Activated CD8-positive, alpha-beta T cell treated with anti-CD3 and anti-CD28 coated beads for 36 hours (primary cell): ENCODE measurements at regions not wholly inside any gene's neighbourhood (a gene's known extent, or its start where the extent isn't known, plus 50 kb on each side); places are given as distances from the start of the nearest gene placed in this dataset.

ENCODE experiments used
- ATAC-seq: fragments of 200-7000 bp; cut with Tn5 transposase; one replicate; pipeline ENCODE4 v1.10.0; 2021; ENCODE audit warnings: mild to moderate bottlenecking, moderate library complexity
- CTCF ChIA-PET: fragments of 350-600 bp; sonication (Branson Sonifier 250); formaldehyde crosslinking; loops from one replicate; lab custom pipeline; 2021; ENCODE audit warnings: antibody characterized with exemption; lab: Charles Lee
- POLR2A ChIA-PET: fragments of 350-600 bp; sonication (Branson Sonifier 250); formaldehyde crosslinking; loops from one replicate; lab custom pipeline; 2021; ENCODE audit warnings: antibody characterized with exemption; lab: Charles Lee
- DNase-seq: peaks from one replicate; pipeline ENCODE4 v3.0.0-alpha.2; 2020
- H3K27ac Mint-ChIP-seq: one replicate; pipeline ENCODE4 v1.8.0; 2021; ENCODE audit warnings: mild to moderate bottlenecking, mixed read lengths
- H3K27me3 Mint-ChIP-seq: one replicate; pipeline ENCODE4 v1.8.0; 2021; ENCODE audit warnings: mixed read lengths
- H3K36me3 Mint-ChIP-seq: one replicate; pipeline ENCODE4 v1.8.0; 2021; ENCODE audit warnings: low read depth, mixed read lengths
- H3K4me1 Mint-ChIP-seq: one replicate; pipeline ENCODE4 v1.8.0; 2021; ENCODE audit warnings: low read depth, mixed read lengths
- H3K4me3 Mint-ChIP-seq: one replicate; pipeline ENCODE4 v1.8.0; 2021; ENCODE audit warnings: mild to moderate bottlenecking, moderate library complexity, mixed read lengths
- H3K9me3 Mint-ChIP-seq: one replicate; pipeline ENCODE4 v1.8.0; 2021; ENCODE audit warnings: mixed read lengths
- CTCF ChIP-seq: fragments of 200-600 bp; IDR thresholded peaks from one replicate; pipeline ENCODE4 v1.8.0; 2022; ENCODE audit warnings: antibody characterized with exemption, mild to moderate bottlenecking
- intact Hi-C: fragments of 100-400 bp; cut with micrococcal nuclease; formaldehyde crosslinking; loops from one replicate; pipeline ENCODE4 v1.10.0; 2022

- no peak for TF ChIP-seq CTCF
- DNase-seq (no peak), ATAC-seq (no peak)
- H3K4me3 Mint-ChIP-seq, result no peak overlapping the region
- CTCF ChIA-PET, result no interaction called here
- H3K4me1 Mint-ChIP-seq, result no peaks in the 10 kb centered on the region
- H3K9me3 Mint-ChIP-seq, result no peaks in the 10 kb centered on the region
- H3K36me3 Mint-ChIP-seq, result no peaks in the 10 kb centered on the region
- H3K27me3 Mint-ChIP-seq, result no peaks in the 10 kb centered on the region
- no peak overlapping the region for H3K27ac Mint-ChIP-seq
- POLR2A ChIA-PET, result no interaction called here
- intact Hi-C loops, result no loop called here
Observed at GRCh38 chr11:116052603-116053547, 548.7 kb upstream of the CADM1 start.

GRCh38 chr11:116051494-116051893 is 547.3 kb upstream of the CADM1 start:
- no peaks in the 10 kb centered on the region for H3K27me3 Mint-ChIP-seq
- H3K4me1 Mint-ChIP-seq, result no peaks in the 10 kb centered on the region
- POLR2A ChIA-PET, result no interaction called here
- no peak for ATAC-seq
- H3K36me3 Mint-ChIP-seq, result no peaks in the 10 kb centered on the region
- H3K9me3 Mint-ChIP-seq, result no peaks in the 10 kb centered on the region
- CTCF ChIA-PET, result no interaction called here
- intact Hi-C loops, result no loop called here
- H3K4me3 Mint-ChIP-seq, result no peak overlapping the region
- TF ChIP-seq CTCF, result no peak
- DNase-seq, result no peak
- H3K27ac Mint-ChIP-seq, result no peak overlapping the region

DNA sequence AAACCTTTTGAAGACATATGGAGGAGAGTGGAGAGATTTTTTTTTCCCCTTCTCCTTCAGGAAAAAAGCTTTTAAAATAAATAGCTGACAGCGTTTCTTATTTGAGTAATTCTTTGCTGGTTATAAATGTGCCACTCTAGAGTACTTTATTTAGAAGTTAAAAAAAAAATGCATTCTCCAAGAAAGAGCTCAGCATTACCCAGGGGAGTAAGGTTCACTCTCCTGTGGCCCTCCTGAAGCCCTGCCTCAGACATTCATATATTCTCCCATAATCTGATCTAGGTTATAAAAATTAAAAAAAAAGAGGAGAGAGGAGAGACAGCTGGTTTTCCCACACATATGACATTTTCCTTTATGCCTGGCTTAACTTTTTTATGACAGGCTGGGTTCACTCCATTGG is 545.2 kb upstream of the CADM1 start:
- Mint-ChIP-seq H3K27me3 (peaks cover 1% of the 10 kb centered on the region), H3K36me3 (no peaks in the 10 kb centered on the region), H3K27ac (no peak overlapping the region), H3K4me1 (no peaks in the 10 kb centered on the region), H3K4me3 (no peak overlapping the region), H3K9me3 (no peaks in the 10 kb centered on the region)
- no peak for DNase-seq
- ChIA-PET CTCF (no interaction called here), POLR2A (no interaction called here)
- no peak for ATAC-seq
- intact Hi-C loops, result no loop called here
- no peak for TF ChIP-seq CTCF

- H3K36me3 Mint-ChIP-seq, result no peaks in the 10 kb centered on the region
- H3K9me3 Mint-ChIP-seq, result no peaks in the 10 kb centered on the region
- H3K4me3 Mint-ChIP-seq, result no peak overlapping the region
- peaks cover 5% of the 10 kb centered on the region for H3K27me3 Mint-ChIP-seq
- POLR2A ChIA-PET, result no interaction called here
- intact Hi-C loops, result no loop called here
- H3K27ac Mint-ChIP-seq, result no peak overlapping the region
- no peak for TF ChIP-seq CTCF
- CTCF ChIA-PET, result no interaction called here
- no peak for DNase-seq
- ATAC-seq, result no peak
- no peaks in the 10 kb centered on the region for H3K4me1 Mint-ChIP-seq
Observed at GRCh38 chr11:116046127-116046526, 541.9 kb upstream of the CADM1 start.

DNA sequence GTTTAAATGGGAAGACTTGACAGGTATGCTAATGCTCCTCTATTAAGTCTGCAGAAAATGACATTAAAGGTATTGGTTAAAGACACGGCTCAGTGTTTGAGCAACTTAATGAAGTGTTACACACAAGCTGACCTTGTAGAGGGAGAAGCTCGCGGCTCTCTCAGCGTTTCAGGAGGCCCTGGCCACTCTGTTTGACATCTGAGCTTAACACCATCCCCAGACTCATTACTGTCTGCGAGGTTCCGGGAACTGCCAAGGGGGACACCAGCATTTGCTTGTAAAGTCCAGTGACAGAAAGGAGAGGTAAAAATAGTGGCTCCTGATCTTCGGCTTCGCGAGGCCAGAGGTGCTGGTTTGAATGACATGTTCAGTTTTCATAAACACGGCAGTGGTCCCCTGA is 540.7 kb upstream of the CADM1 start:
- no peak overlapping the region for H3K4me3 Mint-ChIP-seq
- H3K36me3 Mint-ChIP-seq, result no peaks in the 10 kb centered on the region
- no peak for DNase-seq
- no peaks in the 10 kb centered on the region for H3K4me1 Mint-ChIP-seq
- TF ChIP-seq CTCF, result no peak
- ATAC-seq, result no peak
- no peaks in the 10 kb centered on the region for H3K9me3 Mint-ChIP-seq
- intact Hi-C loops, result no loop called here
- ChIA-PET CTCF (no interaction called here), POLR2A (no interaction called here)
- peaks cover 5% of the 10 kb centered on the region for H3K27me3 Mint-ChIP-seq
- no peak overlapping the region for H3K27ac Mint-ChIP-seq
